A673 (cell line): ENCODE measurements at regions not wholly inside any gene's neighbourhood (a gene's known extent, or its start where the extent isn't known, plus 50 kb on each side); places are given as distances from the start of the nearest gene placed in this dataset.

Source experiments
- BruUV-seq: library from RNA; stranded (reverse); fragments of 400-500 nt; replicated peaks from 2 replicates; lab custom pipeline; 2021; lab: Mats Ljungman, UMichigan
- CTCF ChIA-PET: fragments of 300-600 bp; sonication (Branson Sonifier 250); formaldehyde crosslinking; loops from one replicate; lab custom pipeline; 2022; ENCODE audit warnings: antibody characterized with exemption; lab: Charles Lee
- POLR2A ChIA-PET: fragments of 300-600 bp; sonication (Branson Sonifier 250); formaldehyde crosslinking; loops from one replicate; lab custom pipeline; 2022; ENCODE audit warnings: antibody characterized with exemption; ENCODE audit not compliant: low non-redundant PET; lab: Charles Lee
- DNase-seq: peaks from one replicate; pipeline ENCODE4 v3.0.0-alpha.2; 2015; ENCODE audit warnings: low spot score
- H3K27ac ChIP-seq: fragments of 200-600 bp; sonication (generic); 2 replicates; pipeline ENCODE4 v1.5.1; 2016; ENCODE audit warnings: mixed run types, low read depth, mild to moderate bottlenecking, mixed read lengths, antibody characterized with exemption, low read length; ENCODE audit not compliant: poor library complexity, severe bottlenecking
- H3K27me3 ChIP-seq: fragments of 200-600 bp; sonication (generic); replicated peaks from 2 replicates; pipeline ENCODE4 v1.6.1; 2017; ENCODE audit warnings: mixed run types, low read depth, mild to moderate bottlenecking, mixed read lengths, antibody characterized with exemption, low read length; ENCODE audit not compliant: insufficient read depth, poor library complexity
- H3K36me3 ChIP-seq: fragments of 200-600 bp; sonication (generic); 2 replicates; pipeline ENCODE4 v1.6.1; 2016; ENCODE audit warnings: mixed run types, mild to moderate bottlenecking, mixed read lengths, antibody characterized with exemption, low read length; ENCODE audit not compliant: insufficient read depth, poor library complexity, severe bottlenecking
- H3K4me1 ChIP-seq: fragments of 200-600 bp; sonication (generic); 2 replicates; pipeline ENCODE4 v1.6.1; 2017; ENCODE audit warnings: mixed run types, mild to moderate bottlenecking, mixed read lengths, antibody characterized with exemption, low read length; ENCODE audit not compliant: insufficient read depth, poor library complexity, severe bottlenecking
- H3K4me3 ChIP-seq: fragments of 200-600 bp; sonication (generic); 2 replicates; pipeline ENCODE4 v1.5.1; 2016; ENCODE audit warnings: low read depth, mixed run types, mild to moderate bottlenecking, mixed read lengths, low read length; ENCODE audit not compliant: poor library complexity, severe bottlenecking
- H3K9me3 ChIP-seq: fragments of 200-600 bp; sonication (generic); 2 replicates; pipeline ENCODE4 v1.6.1; 2016; ENCODE audit warnings: mixed run types, low read depth, mild to moderate bottlenecking, mixed read lengths, antibody characterized with exemption, low read length; ENCODE audit not compliant: poor library complexity, severe bottlenecking
- CTCF ChIP-seq: fragments of 300-800, 200-600 bp; sonication (generic); conservative IDR thresholded peaks from 2 replicates; pipeline ENCODE4 v1.5.1; 2017; ENCODE audit warnings: low read depth, mild to moderate bottlenecking, antibody characterized with exemption, low read length, moderate library complexity, mixed read lengths
- EZH2 ChIP-seq: fragments of 200-600 bp; sonication (generic); IDR thresholded peaks from 2 replicates; pipeline ENCODE4 v1.6.1; 2017; ENCODE audit warnings: borderline replicate concordance, low read depth, mild to moderate bottlenecking, mixed read lengths, antibody characterized with exemption, low read length; ENCODE audit not compliant: poor library complexity, severe bottlenecking
- intact Hi-C: fragments of 100-400 bp; cut with micrococcal nuclease; formaldehyde crosslinking; loops from one replicate; pipeline ENCODE4 v1.10.0; 2022; ENCODE audit not compliant: unreplicated experiment

- no peak for DNase-seq
- BruUV-seq, result no TSS peak
- Histone ChIP-seq H3K4me1 (no peaks in the 10 kb centered on the region), H3K4me3 (no peak overlapping the region), H3K36me3 (no peaks in the 10 kb centered on the region), H3K27me3 (no peaks in the 10 kb centered on the region), H3K9me3 (peaks cover 8% of the 10 kb centered on the region), H3K27ac (no peak overlapping the region)
- intact Hi-C loops, result no loop called here
- POLR2A ChIA-PET, result no interaction called here
- CTCF ChIA-PET, result no interaction called here
- TF ChIP-seq CTCF (no peak), EZH2 (no peak)
These were observed 392.3 kb upstream of the CAMK1G start for GRCh38 chr1:209191262-209191634.

GRCh38 chr1:209196140-209196539 is 387.4 kb upstream of the CAMK1G start:
- DNase-seq, result no peak
- Histone ChIP-seq H3K9me3 (peaks cover 16% of the 10 kb centered on the region), H3K36me3 (no peaks in the 10 kb centered on the region), H3K4me1 (no peaks in the 10 kb centered on the region), H3K27me3 (peaks cover 15% of the 10 kb centered on the region), H3K27ac (no peak overlapping the region), H3K4me3 (no peak overlapping the region)
- no TSS peak for BruUV-seq
- intact Hi-C loops, result no loop called here
- ChIA-PET POLR2A (no interaction called here), CTCF (no interaction called here)
- TF ChIP-seq EZH2, result no peak
- no peak for TF ChIP-seq CTCF

- H3K27ac ChIP-seq, result no peak overlapping the region
- ChIA-PET POLR2A (no interaction called here), CTCF (no interaction called here)
- H3K4me3 ChIP-seq, result no peak overlapping the region
- H3K4me1 ChIP-seq, result no peaks in the 10 kb centered on the region
- no peak for TF ChIP-seq EZH2
- no peak for TF ChIP-seq CTCF
- H3K27me3 ChIP-seq, result peaks cover 20% of the 10 kb centered on the region
- no peak for DNase-seq
- H3K36me3 ChIP-seq, result no peaks in the 10 kb centered on the region
- peaks cover 16% of the 10 kb centered on the region for H3K9me3 ChIP-seq
- intact Hi-C loops, result no loop called here
- no TSS peak for BruUV-seq
These were observed 384.4 kb upstream of the CAMK1G start for GRCh38 chr1:209198961-209199750.
